HG03521 (cell line): ENCODE measurements at regions not wholly inside any gene's neighbourhood (a gene's known extent, or its start where the extent isn't known, plus 50 kb on each side); places are given as distances from the start of the nearest gene placed in this dataset.

ENCODE experiments used
- ATAC-seq: cut with Tn5 transposase; IDR thresholded peaks from one replicate; pipeline ENCODE4 v1.9.1; 2021; ENCODE audit warnings: mild to moderate bottlenecking, moderate library complexity; ENCODE audit not compliant: unreplicated experiment

GRCh38 chr1:63033211-63033610, 249.3 kb downstream of the ATG4C start:
- ATAC-seq = no peak

DNA sequence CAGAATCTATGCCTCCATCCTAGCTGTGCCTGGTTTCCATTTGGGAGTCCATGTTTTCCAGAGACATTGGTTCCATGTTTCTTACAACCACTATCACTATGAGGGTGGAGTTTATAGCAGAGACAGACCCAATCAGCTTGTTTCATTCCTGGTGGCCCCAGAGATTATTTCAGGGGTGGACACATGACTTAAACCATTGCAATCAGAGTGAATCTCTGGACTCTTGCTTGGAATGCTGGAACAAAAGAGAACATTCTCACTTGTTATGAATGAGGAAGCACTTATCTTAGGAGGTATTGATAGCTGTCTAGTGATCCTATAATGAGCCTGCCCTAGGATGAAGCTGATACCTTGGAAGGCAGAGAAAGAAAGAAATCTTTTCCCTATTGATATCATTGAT, 250.3 kb downstream of the ATG4C start:
- ATAC-seq = no peak

GRCh38 chr1:63038586-63038985, 254.7 kb downstream of the ATG4C start:
- no peak for ATAC-seq

DNA sequence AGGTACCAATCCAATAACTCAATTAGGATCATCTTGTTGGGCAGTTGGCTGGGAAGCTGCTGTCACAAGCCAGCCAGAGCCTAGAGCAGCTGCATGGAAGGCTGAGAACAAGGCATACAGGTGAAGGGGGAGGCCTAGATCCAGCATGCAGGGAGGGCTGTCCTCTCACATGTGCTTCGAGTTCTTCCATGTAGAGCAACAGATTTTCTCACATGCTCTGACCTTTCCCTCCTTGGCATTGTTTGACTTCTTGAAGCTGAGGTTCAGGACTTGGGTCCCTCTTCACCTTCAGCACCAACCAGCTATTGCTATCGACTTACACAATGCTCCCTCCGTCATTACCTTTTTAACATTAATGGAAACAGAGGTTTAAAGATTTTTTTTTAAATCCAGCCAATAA, 257.7 kb downstream of the ATG4C start:
- no peak for ATAC-seq

DNA sequence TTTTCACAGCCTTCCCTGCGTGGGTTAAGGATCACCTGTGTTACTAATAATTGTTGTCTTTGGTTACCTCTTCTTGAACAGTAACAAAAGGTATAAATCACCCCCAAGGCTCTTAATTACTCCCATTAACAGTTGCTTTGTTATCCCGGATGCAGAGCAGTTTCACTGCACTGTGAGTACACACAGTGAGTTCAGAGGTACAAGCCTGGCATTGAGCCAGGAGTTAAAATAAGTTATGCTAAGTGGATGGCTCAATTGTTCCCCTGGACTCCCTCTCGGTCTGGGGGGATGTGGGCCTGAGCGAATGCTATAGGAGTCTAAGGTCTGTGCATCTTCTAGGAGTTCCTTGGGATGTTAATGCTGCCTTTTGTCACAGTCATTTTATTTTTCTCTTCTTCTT, 258.3 kb downstream of the ATG4C start:
- ATAC-seq = no peak

DNA sequence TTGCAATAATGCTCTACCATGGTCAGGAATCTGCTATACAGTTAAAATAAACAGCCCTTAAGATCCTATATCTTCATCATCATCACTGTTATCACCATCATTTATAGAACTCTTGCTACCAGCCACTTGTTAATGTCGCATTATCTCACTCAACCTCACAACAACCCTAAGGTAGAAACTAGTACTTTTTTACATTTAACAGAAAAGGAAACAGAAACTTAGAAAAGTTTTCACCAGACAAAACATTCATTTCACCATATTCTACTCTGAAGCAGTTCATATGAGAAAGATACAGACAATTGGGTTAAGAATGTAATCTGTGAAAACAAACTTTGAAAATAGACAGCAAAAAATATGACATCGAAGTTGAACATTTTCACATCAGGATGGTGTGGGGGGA, 262.6 kb downstream of the ATG4C start:
- ATAC-seq = no peak

- ATAC-seq = no peak
Observed at GRCh38 chr1:63049135-63049534, 265.2 kb downstream of the ATG4C start.

DNA sequence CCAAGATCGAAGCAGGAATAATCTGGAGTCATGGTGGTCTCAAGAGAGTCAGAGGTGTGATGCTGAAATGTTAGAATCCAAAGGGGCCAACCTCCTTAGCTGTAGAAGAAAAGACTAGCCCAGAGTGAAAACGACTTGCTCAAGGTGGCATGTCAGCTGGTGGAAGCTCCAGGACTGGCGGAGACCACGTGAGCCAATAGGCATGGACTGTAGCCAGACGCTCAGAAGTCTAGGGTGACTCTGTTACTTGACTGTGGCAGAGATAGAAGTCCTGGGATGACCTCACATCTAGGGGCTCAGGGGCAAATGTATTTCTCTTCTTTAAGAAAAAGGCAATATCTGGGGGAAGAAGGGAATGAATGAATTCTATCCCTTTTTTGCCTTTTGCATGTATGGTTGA, 267.4 kb downstream of the ATG4C start:
- no peak for ATAC-seq

- ATAC-seq = no peak
Observed at GRCh38 chr1:63051886-63052285, 268.0 kb downstream of the ATG4C start.

DNA sequence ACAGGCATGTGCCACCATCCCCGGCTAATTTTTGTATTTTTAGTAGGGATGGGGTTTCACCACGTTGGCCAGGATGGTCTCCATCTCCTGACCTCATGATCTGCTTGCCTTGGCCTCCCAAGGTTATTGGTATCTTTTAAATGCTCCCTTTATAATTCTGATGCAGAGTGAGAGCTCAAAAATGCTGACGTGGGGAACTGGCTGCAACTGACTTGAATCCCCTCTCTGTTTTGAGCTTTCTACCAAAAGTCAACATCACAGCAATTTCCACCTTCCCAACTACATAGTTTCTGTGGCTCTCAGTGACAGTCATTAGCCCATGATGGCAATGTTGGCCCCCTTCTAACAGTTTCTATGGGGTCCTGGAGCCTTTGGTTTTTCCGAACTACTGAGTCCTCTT, 268.2 kb upstream of the FOXD3 start:
- no peak for ATAC-seq

- no peak for ATAC-seq
Observed at GRCh38 chr1:63063367-63063766, 259.0 kb upstream of the FOXD3 start.

DNA sequence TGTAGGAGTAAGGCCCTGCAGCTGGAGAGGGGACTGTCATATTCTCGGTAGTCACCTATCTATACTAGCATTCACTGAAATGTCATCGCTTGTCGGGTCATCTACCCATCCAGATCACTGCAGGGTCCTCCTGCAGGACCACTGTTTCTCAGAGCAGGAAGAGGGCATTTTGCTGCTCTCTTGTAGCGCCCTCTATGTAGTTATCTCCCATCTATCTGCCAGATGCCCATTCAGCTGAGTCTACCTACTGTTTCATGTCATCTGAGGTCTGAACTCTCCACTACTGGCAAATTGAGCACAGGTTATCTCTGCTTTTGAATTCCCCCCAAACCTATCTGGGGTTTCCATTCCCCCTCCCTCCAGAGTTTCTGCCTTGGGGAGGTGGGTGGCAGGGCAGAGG, 258.2 kb upstream of the FOXD3 start:
- no peak for ATAC-seq

- no peak for ATAC-seq
Observed at GRCh38 chr1:63068626-63069025, 253.7 kb upstream of the FOXD3 start.

GRCh38 chr1:63069214-63069613, 253.2 kb upstream of the FOXD3 start:
- no peak for ATAC-seq

- ATAC-seq = no peak
Observed at GRCh38 chr1:63073309-63074306, 248.8 kb upstream of the FOXD3 start.

DNA sequence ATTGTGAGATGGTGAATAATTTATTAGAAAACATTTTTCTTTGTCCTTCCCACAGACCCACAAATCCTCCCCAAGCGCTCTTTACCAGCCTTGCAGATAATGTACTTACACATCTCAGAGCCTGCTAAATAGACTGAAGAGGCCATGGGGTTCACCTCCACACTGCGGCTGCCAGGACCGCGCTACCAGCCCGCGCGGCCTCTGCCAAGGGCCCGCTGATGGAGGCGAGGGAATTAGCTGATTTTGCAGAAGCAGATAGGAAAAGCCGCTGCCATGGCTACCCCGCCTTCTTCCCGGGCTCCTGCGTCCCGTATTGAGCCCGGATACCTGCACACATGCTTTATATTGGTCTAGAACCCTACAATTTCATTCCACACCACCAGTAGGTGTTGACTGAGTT, 248.0 kb upstream of the FOXD3 start:
- ATAC-seq = no peak

GRCh38 chr1:63082766-63083165, 239.6 kb upstream of the FOXD3 start:
- no peak for ATAC-seq

GRCh38 chr1:63087966-63088365, 234.4 kb upstream of the FOXD3 start:
- no peak for ATAC-seq

DNA sequence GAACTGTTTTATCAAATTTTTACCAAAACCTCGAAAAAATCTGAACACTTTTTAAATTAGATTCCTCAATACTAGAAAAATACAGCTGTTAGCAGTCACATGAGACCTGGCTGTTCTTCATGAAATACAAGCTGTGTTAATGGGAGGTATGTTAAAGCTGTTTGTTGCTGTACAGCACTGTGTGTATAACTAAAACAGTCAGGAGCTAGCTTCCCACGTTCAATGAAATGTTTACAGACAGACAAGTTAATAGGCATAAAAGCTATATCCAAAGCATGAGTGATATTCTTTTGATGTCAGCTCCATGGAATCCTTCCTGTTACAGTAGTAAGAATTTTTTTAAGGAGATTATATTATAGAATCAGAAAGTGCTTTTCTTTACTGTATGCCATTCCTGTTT, 223.2 kb upstream of the FOXD3 start:
- no peak for ATAC-seq

- no peak for ATAC-seq
Observed at GRCh38 chr1:63101336-63101735, 221.0 kb upstream of the FOXD3 start.

DNA sequence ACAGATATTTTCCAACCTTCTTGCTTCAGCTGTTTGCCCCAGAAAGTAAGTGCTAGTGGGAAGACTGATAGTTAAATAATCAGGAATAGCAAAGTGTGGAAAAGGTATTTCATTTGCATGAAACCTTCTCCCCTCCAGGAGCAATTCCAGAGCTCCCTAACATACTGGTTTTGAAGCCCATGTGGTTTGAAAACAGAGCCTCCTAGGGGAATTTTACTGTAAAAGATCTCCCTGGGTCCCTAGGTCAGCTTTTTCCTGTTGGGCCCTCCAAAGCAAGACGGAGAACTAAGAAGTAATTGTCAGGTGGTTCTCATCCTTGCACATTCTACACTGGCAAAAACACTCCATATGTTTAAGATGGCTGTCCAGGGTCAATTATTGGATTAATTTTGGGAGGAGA, 218.7 kb upstream of the FOXD3 start:
- no peak for ATAC-seq

DNA sequence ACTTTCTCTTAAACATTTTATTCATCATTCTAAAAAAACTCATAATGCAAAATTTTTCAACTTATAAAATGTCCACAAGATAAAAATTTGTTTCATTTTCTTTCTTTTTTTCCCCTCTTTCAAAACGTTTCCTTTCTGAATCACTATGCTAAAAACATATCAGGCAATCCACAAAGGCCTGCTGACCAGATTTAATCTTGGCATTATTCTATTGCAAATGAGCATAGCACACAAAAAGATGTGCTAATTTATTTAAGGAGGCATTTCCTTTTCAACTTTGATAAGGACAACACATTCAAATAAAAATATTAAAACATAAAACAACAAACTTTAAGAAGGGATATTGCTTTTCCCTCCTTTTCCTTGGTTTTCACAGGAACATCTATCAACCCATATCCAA, 215.3 kb upstream of the FOXD3 start:
- no peak for ATAC-seq

DNA sequence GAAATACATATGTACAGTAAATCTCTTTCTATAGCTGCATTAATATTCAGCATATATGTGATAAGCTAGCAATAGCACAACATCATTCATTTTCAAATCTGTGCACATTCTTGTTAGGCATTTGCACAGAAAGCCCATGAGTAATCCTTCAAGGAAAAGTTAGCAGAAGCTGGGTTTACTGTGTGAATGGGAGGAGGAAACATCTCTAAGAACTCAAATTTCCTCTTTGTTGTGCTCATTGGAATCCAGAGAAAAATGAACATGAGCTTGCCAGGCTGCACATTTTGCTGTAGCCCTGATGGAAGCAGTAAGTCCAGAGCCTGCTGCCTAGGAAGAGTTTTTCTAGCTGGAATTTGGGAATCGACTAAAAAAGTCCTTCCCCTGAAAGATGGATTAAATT, 214.2 kb upstream of the FOXD3 start:
- no peak for ATAC-seq
